Endothelial cell of umbilical vein (primary cell): ENCODE measurements at regions not wholly inside any gene's neighbourhood (a gene's known extent, or its start where the extent isn't known, plus 50 kb on each side); places are given as distances from the start of the nearest gene placed in this dataset.

ENCODE experiments used
- BruUV-seq: library from RNA; stranded (reverse); fragments of 400-500 nt; replicated peaks from 2 replicates; lab custom pipeline; 2021; lab: Mats Ljungman, UMichigan
- CTCF ChIA-PET: fragments of 300-600, 350-600 bp; sonication (Branson Sonifier 250); formaldehyde crosslinking; loops from one replicate; lab custom pipeline; 2021; ENCODE audit warnings: antibody characterized with exemption, inconsistent platforms; lab: Charles Lee
- POLR2A ChIA-PET: fragments of 300-600, 350-600 bp; sonication (Branson Sonifier 250); formaldehyde crosslinking; loops from one replicate; lab custom pipeline; 2021; ENCODE audit warnings: antibody characterized with exemption, inconsistent platforms; lab: Charles Lee
- DNase-seq: peaks from one replicate; pipeline ENCODE4 v3.0.0-alpha.2; 2011; ENCODE audit warnings: low read depth, low spot score
- FAIRE-seq: peaks from 2 replicates; lab custom pipeline; 2011; peaks lifted over from hg19 to GRCh38; lab: Jason Lieb, UNC
- H2AFZ ChIP-seq: 2 replicates; pipeline ENCODE4 v1.6.0; 2012; ENCODE audit warnings: low read depth, low read length, control low read depth, inconsistent platforms
- H3K27ac ChIP-seq: 2 replicates; pipeline ENCODE4 v1.5.1; 2011; ENCODE audit warnings: low read depth, mild to moderate bottlenecking, control low read depth, low read length, moderate library complexity; ENCODE audit not compliant: insufficient read depth
- H3K27me3 ChIP-seq, 2 experiments: 2 replicates each; pipeline versions ENCODE4 v1.6.0 to v1.6.1; 2011; ENCODE audit warnings: low read length in 2 of 2, mixed read lengths in 1 of 2; ENCODE audit not compliant: control insufficient read depth in 2 of 2, insufficient read depth in 2 of 2
- H3K36me3 ChIP-seq, 2 experiments: 2 replicates in 1 of 2; 3 replicates in 1 of 2; pipeline ENCODE4 v1.5.1; 2011; ENCODE audit warnings: low read length in 2 of 2, mild to moderate bottlenecking in 1 of 2, moderate library complexity in 1 of 2; ENCODE audit not compliant: control insufficient read depth in 2 of 2, insufficient read depth in 2 of 2; ENCODE audit errors: extremely low read depth in 1 of 2
- H3K4me1 ChIP-seq: 3 replicates; pipeline ENCODE4 v1.5.1; 2011; ENCODE audit warnings: mild to moderate bottlenecking, low read length; ENCODE audit not compliant: control insufficient read depth, insufficient read depth; ENCODE audit errors: extremely low read depth
- H3K4me2 ChIP-seq: 2 replicates; pipeline ENCODE4 v1.6.1; 2011; ENCODE audit warnings: low read length, control low read depth, mixed read lengths; ENCODE audit not compliant: insufficient read depth
- H3K4me3 ChIP-seq, 3 experiments: fragments of 200-600 bp in 1 of 3; sonication (generic), shearing (Covaris generic) in 1 of 3; replicated peaks in 1 of 3; 2 replicates each; pipeline ENCODE4 v1.5.1; 2011 to 2016; ENCODE audit warnings: control low read depth in 3 of 3, low read length in 3 of 3, mild to moderate bottlenecking in 2 of 3, inconsistent platforms in 1 of 3, low read depth in 1 of 3, moderate library complexity in 1 of 3; ENCODE audit not compliant: insufficient read depth in 1 of 3
- H3K79me2 ChIP-seq: 2 replicates; pipeline ENCODE4 v1.6.0; 2012; ENCODE audit warnings: low read length, inconsistent platforms; ENCODE audit not compliant: control insufficient read depth, insufficient read depth
- H3K9ac ChIP-seq: replicated peaks from 2 replicates; pipeline ENCODE3; 2011; ENCODE audit warnings: low read length, control low read depth; ENCODE audit not compliant: insufficient read depth; ENCODE audit errors: extremely low read depth
- H3K9me1 ChIP-seq: replicated peaks from 3 replicates; pipeline ENCODE4 v1.6.0; 2011; ENCODE audit warnings: mild to moderate bottlenecking, low read length; ENCODE audit not compliant: control insufficient read depth, insufficient read depth; ENCODE audit errors: extremely low read depth
- H3K9me3 ChIP-seq: replicated peaks from 2 replicates; pipeline ENCODE4 v1.5.1; 2012; ENCODE audit warnings: low read length, inconsistent platforms; ENCODE audit not compliant: control insufficient read depth, insufficient read depth
- H4K20me1 ChIP-seq: replicated peaks from 2 replicates; pipeline ENCODE3; 2011; ENCODE audit warnings: mild to moderate bottlenecking, low read length; ENCODE audit not compliant: control insufficient read depth, insufficient read depth; ENCODE audit errors: extremely low read depth
- EZH2 ChIP-seq: IDR thresholded peaks from 2 replicates; pipeline ENCODE4 v1.6.1; 2012; ENCODE audit warnings: borderline replicate concordance, low read depth, mild to moderate bottlenecking, moderate library complexity, low read length, inconsistent platforms; ENCODE audit not compliant: severe bottlenecking
- FOS ChIP-seq: IDR thresholded peaks from 2 replicates; pipeline ENCODE4 v1.6.1; 2011; ENCODE audit warnings: mild to moderate bottlenecking, low read length, moderate library complexity, borderline replicate concordance; ENCODE audit not compliant: insufficient read depth
- GATA2 ChIP-seq: IDR thresholded peaks from 2 replicates; pipeline ENCODE4 v1.7.0; 2011; ENCODE audit warnings: low read depth, mild to moderate bottlenecking, moderate library complexity, mixed read lengths, low read length; ENCODE audit not compliant: insufficient read length, insufficient read depth
- JUN ChIP-seq: IDR thresholded peaks from 2 replicates; pipeline ENCODE4 v1.6.1; 2011; ENCODE audit warnings: borderline replicate concordance, low read depth; ENCODE audit not compliant: insufficient read length, insufficient read depth
- MYC ChIP-seq: IDR thresholded peaks from one replicate; pipeline ENCODE4 v1.6.1; 2011; ENCODE audit warnings: mild to moderate bottlenecking, low read depth, low read length
- POLR2A ChIP-seq: IDR thresholded peaks from 2 replicates; pipeline ENCODE4 v1.6.1; 2012; ENCODE audit warnings: low read depth, mild to moderate bottlenecking, control low read depth, low read length
- POLR2AphosphoS5 ChIP-seq: IDR thresholded peaks from 2 replicates; pipeline ENCODE4 v1.6.1; 2012; ENCODE audit warnings: low read depth, mild to moderate bottlenecking, control low read depth, low read length, moderate library complexity; ENCODE audit not compliant: insufficient read depth
- dilution Hi-C: fragments of 300-500 bp; cut with MboI; formaldehyde crosslinking; loops from one replicate; pipeline ENCODE4 v1.15.0; 2019; ENCODE audit warnings: low sequenced_read_pairs; ENCODE audit not compliant: extremely low pct_ligation_motif_present
- intact Hi-C: fragments of 100-400 bp; cut with micrococcal nuclease; formaldehyde crosslinking; loops from one replicate; pipeline ENCODE4 v1.10.0; 2022
- TF ChIP-seq, protein P1 (sequence below), 2 donors: IDR thresholded peaks; 1 replicate in 1 of 2; 2 replicates in 1 of 2; pipeline ENCODE4 v1.5.1; 2011; ENCODE audit warnings: low read length in 2 of 2, mild to moderate bottlenecking in 2 of 2, moderate library complexity in 2 of 2, control low read depth in 1 of 2, inconsistent platforms in 1 of 2, low read depth in 1 of 2; ENCODE audit not compliant: insufficient read depth in 1 of 2; ENCODE audit errors: extremely low read depth in 1 of 2
- TF ChIP-seq, protein P2 (sequence below): IDR thresholded peaks from 2 replicates; pipeline ENCODE4 v1.6.1; 2011; ENCODE audit not compliant: insufficient read depth, insufficient read length

DNA sequence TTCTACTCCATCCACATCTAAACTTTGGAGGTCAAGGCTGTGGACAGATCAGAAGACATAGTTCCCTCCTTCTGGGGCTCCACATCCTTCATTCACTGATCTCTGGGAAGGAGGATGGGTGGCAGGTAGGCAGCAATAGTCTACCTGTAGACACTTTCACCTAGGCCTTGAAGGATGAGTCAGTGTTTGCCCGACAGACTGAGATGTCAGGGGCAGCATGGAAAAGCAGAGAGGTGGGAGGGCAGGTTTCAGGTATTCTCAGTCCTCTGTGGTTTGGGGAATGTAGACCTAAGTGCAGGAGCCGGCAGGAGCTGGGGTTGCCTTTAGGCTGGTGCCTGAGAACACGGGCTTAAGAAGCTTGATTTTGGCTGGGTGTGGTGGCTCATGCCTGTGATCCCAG, 171.9 kb upstream of the ZNF267 start:
- H3K9ac ChIP-seq = no peak overlapping the region
- H3K4me3 ChIP-seq = no peak overlapping the region
- no TSS peak for BruUV-seq
- peaks cover 11% of the 10 kb centered on the region in 2 experiments for H3K27me3 ChIP-seq
- DNase-seq (no peak), FAIRE-seq (no peak)
- H3K36me3 ChIP-seq = no peaks in the 10 kb centered on the region
- CTCF ChIA-PET = interaction anchor here (1.0 kb wide), 1 partner anchor 11 kb away, joined by 3 read pairs; a partner anchor contains a TSS
- POLR2A ChIA-PET = interaction anchor here (1.6 kb wide), 1 partner anchor 11 kb away, joined by 5 read pairs; a partner anchor contains a TSS
- H3K79me2 ChIP-seq = no peaks in the 10 kb centered on the region
- intact Hi-C loops (no loop called here), dilution Hi-C loops (no loop called here)
- TF ChIP-seq GATA2 (no peak), JUN (no peak), POLR2AphosphoS5 (no peak), FOS (no peak), POLR2A (no peak), MYC (no peak), EZH2 (no peak)
- TF ChIP-seq, protein P1, sequence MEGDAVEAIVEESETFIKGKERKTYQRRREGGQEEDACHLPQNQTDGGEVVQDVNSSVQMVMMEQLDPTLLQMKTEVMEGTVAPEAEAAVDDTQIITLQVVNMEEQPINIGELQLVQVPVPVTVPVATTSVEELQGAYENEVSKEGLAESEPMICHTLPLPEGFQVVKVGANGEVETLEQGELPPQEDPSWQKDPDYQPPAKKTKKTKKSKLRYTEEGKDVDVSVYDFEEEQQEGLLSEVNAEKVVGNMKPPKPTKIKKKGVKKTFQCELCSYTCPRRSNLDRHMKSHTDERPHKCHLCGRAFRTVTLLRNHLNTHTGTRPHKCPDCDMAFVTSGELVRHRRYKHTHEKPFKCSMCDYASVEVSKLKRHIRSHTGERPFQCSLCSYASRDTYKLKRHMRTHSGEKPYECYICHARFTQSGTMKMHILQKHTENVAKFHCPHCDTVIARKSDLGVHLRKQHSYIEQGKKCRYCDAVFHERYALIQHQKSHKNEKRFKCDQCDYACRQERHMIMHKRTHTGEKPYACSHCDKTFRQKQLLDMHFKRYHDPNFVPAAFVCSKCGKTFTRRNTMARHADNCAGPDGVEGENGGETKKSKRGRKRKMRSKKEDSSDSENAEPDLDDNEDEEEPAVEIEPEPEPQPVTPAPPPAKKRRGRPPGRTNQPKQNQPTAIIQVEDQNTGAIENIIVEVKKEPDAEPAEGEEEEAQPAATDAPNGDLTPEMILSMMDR (IDR thresholded peaks at IDR 0.05; ENCODE audit: extremely low read depth in 1 of 2, insufficient read depth in 1 of 2, low read depth in 1 of 2, low read length in 2 of 2) = no peak
- TF ChIP-seq, protein P2, sequence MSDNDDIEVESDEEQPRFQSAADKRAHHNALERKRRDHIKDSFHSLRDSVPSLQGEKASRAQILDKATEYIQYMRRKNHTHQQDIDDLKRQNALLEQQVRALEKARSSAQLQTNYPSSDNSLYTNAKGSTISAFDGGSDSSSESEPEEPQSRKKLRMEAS = no peak
- no peak overlapping the region for H2AFZ ChIP-seq
- H3K27ac ChIP-seq = no peak overlapping the region
- H3K4me2 ChIP-seq = no peak overlapping the region
- no peaks in the 10 kb centered on the region for H3K9me1 ChIP-seq
- no peaks in the 10 kb centered on the region for H3K9me3 ChIP-seq
- H4K20me1 ChIP-seq = no peaks in the 10 kb centered on the region
- no peaks in the 10 kb centered on the region for H3K4me1 ChIP-seq
